Fibroblast of lung (primary cell): ENCODE measurements at regions not wholly inside any gene's neighbourhood (a gene's known extent, or its start where the extent isn't known, plus 50 kb on each side); places are given as distances from the start of the nearest gene placed in this dataset.

Experiments
- DNase-seq, 2 donors: peaks; one replicate each; pipeline versions ENCODE4 v3.0.0 to v3.0.0-alpha.2; 2010; ENCODE audit warnings: low read depth in 2 of 2
- H2AFZ ChIP-seq: 2 replicates; pipeline ENCODE4 v1.5.1; 2012; ENCODE audit warnings: low read length, control low read depth, inconsistent platforms
- H3K27ac ChIP-seq: 2 replicates; pipeline ENCODE4 v1.5.1; 2011; ENCODE audit warnings: low read length, control low read depth; ENCODE audit not compliant: insufficient read depth
- H3K27me3 ChIP-seq: 2 replicates; pipeline ENCODE4 v1.5.1; 2011; ENCODE audit warnings: mild to moderate bottlenecking, low read length; ENCODE audit not compliant: control insufficient read depth, insufficient read depth
- H3K36me3 ChIP-seq: 2 replicates; pipeline ENCODE4 v1.5.1; 2011; ENCODE audit warnings: low read length; ENCODE audit not compliant: control insufficient read depth, insufficient read depth
- H3K4me1 ChIP-seq: 2 replicates; pipeline ENCODE4 v1.5.1; 2011; ENCODE audit warnings: low read length; ENCODE audit not compliant: control insufficient read depth, insufficient read depth; ENCODE audit errors: extremely low read depth
- H3K4me2 ChIP-seq: 2 replicates; pipeline ENCODE4 v1.5.1; 2011; ENCODE audit warnings: low read length, control low read depth; ENCODE audit not compliant: insufficient read depth; ENCODE audit errors: extremely low read depth
- H3K4me3 ChIP-seq, 4 experiments: fragments of 200-600 bp in 1 of 4; sonication (generic) in 1 of 4; replicated peaks in 1 of 4; 2 replicates each; pipeline ENCODE4 v1.5.1; 2011 to 2016; ENCODE audit warnings: low read length in 4 of 4, low read depth in 3 of 4, mild to moderate bottlenecking in 3 of 4, control low read depth in 2 of 4, inconsistent platforms in 1 of 4, mixed read lengths in 1 of 4; ENCODE audit not compliant: insufficient read depth in 1 of 4; ENCODE audit errors: control extremely low read depth in 1 of 4
- H3K79me2 ChIP-seq: 2 replicates; pipeline ENCODE4 v1.5.1; 2012; ENCODE audit warnings: mild to moderate bottlenecking, low read length, inconsistent platforms; ENCODE audit not compliant: control insufficient read depth, insufficient read depth
- H3K9ac ChIP-seq: 2 replicates; pipeline ENCODE4 v1.5.1; 2011; ENCODE audit warnings: mild to moderate bottlenecking, low read length, control low read depth; ENCODE audit not compliant: insufficient read depth
- H3K9me3 ChIP-seq: 2 replicates; pipeline ENCODE4 v1.5.1; 2012; ENCODE audit warnings: low read depth, low read length; ENCODE audit not compliant: control insufficient read depth, insufficient read depth
- H4K20me1 ChIP-seq: 2 replicates; pipeline ENCODE4 v1.5.1; 2011; ENCODE audit warnings: low read length; ENCODE audit not compliant: control insufficient read depth, insufficient read depth; ENCODE audit errors: extremely low read depth
- EZH2 ChIP-seq: IDR thresholded peaks from 2 replicates; pipeline ENCODE4 v1.5.1; 2012; ENCODE audit warnings: low read length, control low read depth, mild to moderate bottlenecking; ENCODE audit errors: missing control alignments
- TF ChIP-seq, protein P1 (sequence below), 2 donors: IDR thresholded peaks in 1 of 2; conservative IDR thresholded peaks in 1 of 2; 1 replicate in 1 of 2; 2 replicates in 1 of 2; pipeline ENCODE4 v1.5.1; 2011 to 2012; ENCODE audit warnings: low read length in 2 of 2, control low read depth in 1 of 2, inconsistent platforms in 1 of 2, low read depth in 1 of 2, mild to moderate bottlenecking in 1 of 2

GRCh38 chr3:28050885-28051284 is 190.5 kb upstream of the CMC1 start:
- Histone ChIP-seq H2AFZ (no peak overlapping the region), H4K20me1 (no peaks in the 10 kb centered on the region), H3K4me2 (no peak overlapping the region), H3K9me3 (no peaks in the 10 kb centered on the region), H3K4me3 (no peak overlapping the region), H3K27ac (no peak overlapping the region), H3K36me3 (no peaks in the 10 kb centered on the region), H3K79me2 (no peaks in the 10 kb centered on the region), H3K4me1 (no peaks in the 10 kb centered on the region), H3K9ac (no peak overlapping the region), H3K27me3 (no peaks in the 10 kb centered on the region)
- DNase-seq = peak in 1 of 2 donors; percentile 36
- TF ChIP-seq EZH2 = no peak
- TF ChIP-seq, protein P1, sequence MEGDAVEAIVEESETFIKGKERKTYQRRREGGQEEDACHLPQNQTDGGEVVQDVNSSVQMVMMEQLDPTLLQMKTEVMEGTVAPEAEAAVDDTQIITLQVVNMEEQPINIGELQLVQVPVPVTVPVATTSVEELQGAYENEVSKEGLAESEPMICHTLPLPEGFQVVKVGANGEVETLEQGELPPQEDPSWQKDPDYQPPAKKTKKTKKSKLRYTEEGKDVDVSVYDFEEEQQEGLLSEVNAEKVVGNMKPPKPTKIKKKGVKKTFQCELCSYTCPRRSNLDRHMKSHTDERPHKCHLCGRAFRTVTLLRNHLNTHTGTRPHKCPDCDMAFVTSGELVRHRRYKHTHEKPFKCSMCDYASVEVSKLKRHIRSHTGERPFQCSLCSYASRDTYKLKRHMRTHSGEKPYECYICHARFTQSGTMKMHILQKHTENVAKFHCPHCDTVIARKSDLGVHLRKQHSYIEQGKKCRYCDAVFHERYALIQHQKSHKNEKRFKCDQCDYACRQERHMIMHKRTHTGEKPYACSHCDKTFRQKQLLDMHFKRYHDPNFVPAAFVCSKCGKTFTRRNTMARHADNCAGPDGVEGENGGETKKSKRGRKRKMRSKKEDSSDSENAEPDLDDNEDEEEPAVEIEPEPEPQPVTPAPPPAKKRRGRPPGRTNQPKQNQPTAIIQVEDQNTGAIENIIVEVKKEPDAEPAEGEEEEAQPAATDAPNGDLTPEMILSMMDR (conservative IDR thresholded peaks at IDR 0.05 in 1 of 2, IDR thresholded peaks at IDR 0.05 in 1 of 2; ENCODE audit: low read depth in 1 of 2, low read length in 2 of 2) = no peak

- TF ChIP-seq EZH2 = no peak
- TF ChIP-seq, protein P1 (conservative IDR thresholded peaks at IDR 0.05 in 1 of 2, IDR thresholded peaks at IDR 0.05 in 1 of 2; ENCODE audit: low read depth in 1 of 2, low read length in 2 of 2) = no peak
- H3K36me3 ChIP-seq = no peaks in the 10 kb centered on the region
- H3K4me3 ChIP-seq = no peak overlapping the region
- H3K27ac ChIP-seq = no peak overlapping the region
- H3K79me2 ChIP-seq = no peaks in the 10 kb centered on the region
- no peak overlapping the region for H3K9ac ChIP-seq
- no peaks in the 10 kb centered on the region for H3K4me1 ChIP-seq
- no peaks in the 10 kb centered on the region for H4K20me1 ChIP-seq
- H2AFZ ChIP-seq = no peak overlapping the region
- DNase-seq = peak; percentile 25 to 52
- H3K9me3 ChIP-seq = no peaks in the 10 kb centered on the region
- H3K4me2 ChIP-seq = no peak overlapping the region
- no peaks in the 10 kb centered on the region for H3K27me3 ChIP-seq
Observed at GRCh38 chr3:28053759-28054158, 187.7 kb upstream of the CMC1 start.

- Histone ChIP-seq H3K4me1 (no peaks in the 10 kb centered on the region), H3K27ac (no peak overlapping the region), H3K4me2 (no peak overlapping the region), H3K27me3 (no peaks in the 10 kb centered on the region), H3K9me3 (no peaks in the 10 kb centered on the region), H3K4me3 (no peak overlapping the region), H3K9ac (no peak overlapping the region), H3K79me2 (no peaks in the 10 kb centered on the region), H2AFZ (no peak overlapping the region), H3K36me3 (no peaks in the 10 kb centered on the region), H4K20me1 (no peaks in the 10 kb centered on the region)
- no peak for TF ChIP-seq EZH2
- TF ChIP-seq, protein P1 (conservative IDR thresholded peaks at IDR 0.05 in 1 of 2, IDR thresholded peaks at IDR 0.05 in 1 of 2; ENCODE audit: low read depth in 1 of 2, low read length in 2 of 2) = no peak
- no peak for DNase-seq
Observed at GRCh38 chr3:28056806-28057205, 184.6 kb upstream of the CMC1 start.
